H9 (cell line): ENCODE measurements at regions not wholly inside any gene's neighbourhood (a gene's known extent, or its start where the extent isn't known, plus 50 kb on each side); places are given as distances from the start of the nearest gene placed in this dataset.
"Not testable (repeated sequence)": the region's sequence is repeated elsewhere in the genome, so short reads cannot be mapped to it uniquely, and the experiment has no call there.

Experiments
- DNase-seq: peaks from one replicate; pipeline ENCODE4 v3.0.0-alpha.2; 2017
- H2AFZ ChIP-seq: one replicate; pipeline ENCODE4 v1.6.1; 2013; ENCODE audit warnings: mild to moderate bottlenecking, low read length, control low read depth, moderate library complexity
- H2AK5ac ChIP-seq: 2 replicates; pipeline ENCODE4 v1.6.1; 2013; ENCODE audit warnings: low read length, control low read depth, mixed read lengths; ENCODE audit not compliant: insufficient read length
- H2BK120ac ChIP-seq: one replicate; pipeline ENCODE4 v1.6.1; 2013; ENCODE audit warnings: low read depth, mild to moderate bottlenecking, low read length, control low read depth, inconsistent platforms; ENCODE audit not compliant: poor library complexity, severe bottlenecking
- H2BK12ac ChIP-seq: 2 replicates; pipeline ENCODE4 v1.6.1; 2013; ENCODE audit warnings: low read length, control low read depth, mixed read lengths, low read depth; ENCODE audit not compliant: insufficient read length
- H2BK15ac ChIP-seq: 2 replicates; pipeline ENCODE4 v1.6.1; 2013; ENCODE audit warnings: low read depth, low read length, control low read depth
- H2BK20ac ChIP-seq: one replicate; pipeline ENCODE4 v1.6.1; 2013; ENCODE audit warnings: low read depth, mild to moderate bottlenecking, low read length, control low read depth, inconsistent platforms; ENCODE audit not compliant: poor library complexity, severe bottlenecking
- H2BK5ac ChIP-seq: 2 replicates; pipeline ENCODE4 v1.6.1; 2013; ENCODE audit warnings: low read length, control low read depth, mixed read lengths; ENCODE audit not compliant: insufficient read length
- H3K14ac ChIP-seq: 2 replicates; pipeline ENCODE4 v1.6.1; 2013; ENCODE audit warnings: low read length, control low read depth; ENCODE audit not compliant: insufficient read depth
- H3K18ac ChIP-seq: 2 replicates; pipeline ENCODE4 v1.6.1; 2013; ENCODE audit warnings: low read depth, mild to moderate bottlenecking, mixed read lengths, low read length, control low read depth; ENCODE audit not compliant: insufficient read length
- H3K23ac ChIP-seq: 2 replicates; pipeline ENCODE4 v1.6.1; 2013; ENCODE audit warnings: low read length, control low read depth, mixed read lengths, low read depth; ENCODE audit not compliant: insufficient read length
- H3K23me2 ChIP-seq: 2 replicates; pipeline ENCODE4 v1.6.1; 2013; ENCODE audit warnings: low read depth, mild to moderate bottlenecking, mixed read lengths, low read length, control low read depth; ENCODE audit not compliant: insufficient read length, poor library complexity, severe bottlenecking
- H3K27ac ChIP-seq: 2 replicates; pipeline ENCODE4 v1.5.1; 2013; ENCODE audit warnings: low read length, control low read depth, mixed read lengths, low read depth; ENCODE audit not compliant: insufficient read length
- H3K27me3 ChIP-seq: 2 replicates; pipeline ENCODE4 v1.6.1; 2013; ENCODE audit warnings: low read length, control low read depth, inconsistent platforms; ENCODE audit not compliant: insufficient read depth
- H3K4ac ChIP-seq: 2 replicates; pipeline ENCODE4 v1.6.1; 2013; ENCODE audit warnings: low read depth, mild to moderate bottlenecking, control low read depth, inconsistent platforms, low read length, moderate library complexity
- H3K4me1 ChIP-seq: 2 replicates; pipeline ENCODE4 v1.6.1; 2013; ENCODE audit warnings: low read length, control low read depth, inconsistent platforms; ENCODE audit not compliant: insufficient read depth
- H3K4me2 ChIP-seq: 2 replicates; pipeline ENCODE4 v1.6.1; 2013; ENCODE audit warnings: low read length, control low read depth, mixed read lengths; ENCODE audit not compliant: insufficient read length, insufficient read depth
- H3K56ac ChIP-seq: 2 replicates; pipeline ENCODE4 v1.6.1; 2013; ENCODE audit warnings: low read depth, mild to moderate bottlenecking, mixed read lengths, low read length, control low read depth; ENCODE audit not compliant: insufficient read length
- H3K79me1 ChIP-seq: 2 replicates; pipeline ENCODE4 v1.6.1; 2013; ENCODE audit warnings: low read depth, mild to moderate bottlenecking, moderate library complexity, low read length, control low read depth, inconsistent platforms; ENCODE audit not compliant: insufficient read depth, poor library complexity, severe bottlenecking
- H3K79me2 ChIP-seq: 2 replicates; pipeline ENCODE4 v1.6.1; 2013; ENCODE audit warnings: low read length, control low read depth, inconsistent platforms; ENCODE audit not compliant: insufficient read depth
- H3K9ac ChIP-seq: 2 replicates; pipeline ENCODE4 v1.6.1; 2013; ENCODE audit warnings: low read length, control low read depth, mixed read lengths; ENCODE audit not compliant: insufficient read length; ENCODE audit errors: extremely low read depth
- H3K9me3 ChIP-seq: one replicate; pipeline ENCODE4 v1.6.1; 2013; ENCODE audit warnings: low read depth, low read length, inconsistent platforms; ENCODE audit not compliant: control insufficient read depth
- H3T11ph ChIP-seq: one replicate; pipeline ENCODE4 v1.6.1; 2013; ENCODE audit warnings: mild to moderate bottlenecking, low read length, control low read depth, inconsistent platforms
- H4K20me1 ChIP-seq: one replicate; pipeline ENCODE4 v1.6.1; 2013; ENCODE audit not compliant: control insufficient read depth, insufficient read length, insufficient read depth
- H4K5ac ChIP-seq: 2 replicates; pipeline ENCODE4 v1.6.1; 2013; ENCODE audit warnings: low read depth, mild to moderate bottlenecking, mixed read lengths, low read length, control low read depth; ENCODE audit not compliant: insufficient read length
- H4K8ac ChIP-seq: replicated peaks from 2 replicates; pipeline ENCODE4 v1.6.1; 2013; ENCODE audit warnings: low read length, control low read depth, mixed read lengths, low read depth; ENCODE audit not compliant: insufficient read length
- H4K91ac ChIP-seq: 2 replicates; pipeline ENCODE4 v1.6.1; 2013; ENCODE audit warnings: low read depth, mild to moderate bottlenecking, moderate library complexity, mixed read lengths, low read length, control low read depth; ENCODE audit not compliant: insufficient read length
- H3K27ac Mint-ChIP-seq, 3 experiments: 2 replicates in 2 of 3; 3 replicates in 1 of 3; pipeline ENCODE4 v1.8.0; 2020 to 2021; ENCODE audit warnings: mixed read lengths in 3 of 3, mild to moderate bottlenecking in 1 of 3, moderate library complexity in 1 of 3
- H3K27me3 Mint-ChIP-seq: 2 replicates; pipeline ENCODE4 v1.8.0; 2021; ENCODE audit warnings: low read depth, mild to moderate bottlenecking, moderate library complexity, mixed read lengths
- H3K36me3 Mint-ChIP-seq, 3 experiments: 2 replicates in 2 of 3; 3 replicates in 1 of 3; pipeline ENCODE4 v1.8.0; 2020 to 2021; ENCODE audit warnings: low read depth in 3 of 3, mixed read lengths in 3 of 3; ENCODE audit not compliant: insufficient read depth in 1 of 3
- H3K4me1 Mint-ChIP-seq, 2 experiments: 2 replicates each; pipeline ENCODE4 v1.8.0; 2020; ENCODE audit warnings: mixed read lengths in 2 of 2
- H3K4me3 Mint-ChIP-seq, 2 experiments: 2 replicates in 1 of 2; 3 replicates in 1 of 2; pipeline ENCODE4 v1.8.0; 2020 to 2021; ENCODE audit warnings: mild to moderate bottlenecking in 2 of 2, mixed read lengths in 2 of 2, moderate library complexity in 1 of 2
- H3K9me3 Mint-ChIP-seq, 2 experiments: 2 replicates in 1 of 2; 3 replicates in 1 of 2; pipeline ENCODE4 v1.8.0; 2020; ENCODE audit warnings: mild to moderate bottlenecking in 2 of 2, mixed read lengths in 2 of 2, moderate library complexity in 1 of 2
- WGBS: extraction: QIAGEN DNeasy Blood & Tissue Kit; methylation state at CpG from one replicate; pipeline ENCODE4 v1.1.7; 2013; ENCODE audit warnings: missing lambda C conversion rate, low lambda C conversion rate, mixed read lengths; ENCODE audit not compliant: insufficient read length; ENCODE audit errors: extremely low coverage; 5-methylcytosine and 5-hydroxymethylcytosine counted together
- TF ChIP-seq, protein P1 (sequence below): fragments of 200-600 bp; sonication (generic); conservative IDR thresholded peaks from 3 replicates; pipeline ENCODE4 v1.8.0; 2021; ENCODE audit warnings: antibody characterized with exemption, mild to moderate bottlenecking

GRCh38 chr16:6694636-6695035 is 638.0 kb upstream of the RBFOX1 start:
- Histone ChIP-seq H4K20me1 (no peaks in the 10 kb centered on the region), H3K27ac (no peak overlapping the region), H3K18ac (no peak overlapping the region), H3K4me2 (no peak overlapping the region), H2BK5ac (no peak overlapping the region), H3K4ac (no peak overlapping the region), H3K79me1 (no peaks in the 10 kb centered on the region), H3K4me1 (no peaks in the 10 kb centered on the region; the same call in 1 of the 2 replicates), H2BK12ac (no peak overlapping the region), H3K9me3 (no peaks in the 10 kb centered on the region), H3T11ph (no peak overlapping the region), H3K56ac (no peak overlapping the region), H3K23me2 (no peaks in the 10 kb centered on the region), H4K5ac (no peak overlapping the region), H2BK120ac (no peak overlapping the region), H2BK20ac (no peak overlapping the region), H3K23ac (no peak overlapping the region), H2AK5ac (no peak overlapping the region), H3K9ac (no peak overlapping the region), H4K8ac (no peak overlapping the region), H4K91ac (no peak overlapping the region), H3K79me2 (no peaks in the 10 kb centered on the region), H3K14ac (no peak overlapping the region), H3K27me3 (no peaks in the 10 kb centered on the region), H2BK15ac (no peak overlapping the region), H2AFZ (no peak overlapping the region)
- peaks cover 3 to 8% of the 10 kb centered on the region in 2 experiments; a peak in 2 of 4 replicates for H3K4me1 Mint-ChIP-seq
- TF ChIP-seq, protein P1, sequence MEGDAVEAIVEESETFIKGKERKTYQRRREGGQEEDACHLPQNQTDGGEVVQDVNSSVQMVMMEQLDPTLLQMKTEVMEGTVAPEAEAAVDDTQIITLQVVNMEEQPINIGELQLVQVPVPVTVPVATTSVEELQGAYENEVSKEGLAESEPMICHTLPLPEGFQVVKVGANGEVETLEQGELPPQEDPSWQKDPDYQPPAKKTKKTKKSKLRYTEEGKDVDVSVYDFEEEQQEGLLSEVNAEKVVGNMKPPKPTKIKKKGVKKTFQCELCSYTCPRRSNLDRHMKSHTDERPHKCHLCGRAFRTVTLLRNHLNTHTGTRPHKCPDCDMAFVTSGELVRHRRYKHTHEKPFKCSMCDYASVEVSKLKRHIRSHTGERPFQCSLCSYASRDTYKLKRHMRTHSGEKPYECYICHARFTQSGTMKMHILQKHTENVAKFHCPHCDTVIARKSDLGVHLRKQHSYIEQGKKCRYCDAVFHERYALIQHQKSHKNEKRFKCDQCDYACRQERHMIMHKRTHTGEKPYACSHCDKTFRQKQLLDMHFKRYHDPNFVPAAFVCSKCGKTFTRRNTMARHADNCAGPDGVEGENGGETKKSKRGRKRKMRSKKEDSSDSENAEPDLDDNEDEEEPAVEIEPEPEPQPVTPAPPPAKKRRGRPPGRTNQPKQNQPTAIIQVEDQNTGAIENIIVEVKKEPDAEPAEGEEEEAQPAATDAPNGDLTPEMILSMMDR = no peak
- DNase-seq = no peak
- H3K4me3 Mint-ChIP-seq = no peak overlapping the region
- no peaks in the 10 kb centered on the region for H3K36me3 Mint-ChIP-seq
- no peaks in the 10 kb centered on the region for H3K9me3 Mint-ChIP-seq
- no peak overlapping the region for H3K27ac Mint-ChIP-seq
- no CpG with 5 or more reads among the region's 6 CpGs for WGBS
- H3K27me3 Mint-ChIP-seq = peaks cover 8% of the 10 kb centered on the region

DNA sequence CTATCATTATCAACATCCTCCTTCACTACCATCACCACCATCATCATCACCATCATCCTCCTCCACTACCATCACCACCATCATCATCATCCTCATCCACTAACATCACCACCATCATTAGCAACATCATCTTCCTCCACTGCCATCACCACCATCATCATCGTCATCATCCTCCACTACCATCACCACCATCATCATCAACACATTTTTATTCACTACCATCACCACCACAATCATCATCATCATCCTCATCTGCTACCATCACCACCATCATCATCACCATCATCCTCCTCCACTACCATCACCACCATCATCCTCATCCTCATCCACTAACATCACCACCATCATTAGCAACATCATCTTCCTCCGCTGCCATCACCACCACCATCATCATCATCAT is 639.2 kb upstream of the RBFOX1 start:
- H2BK12ac ChIP-seq, H2BK20ac ChIP-seq, H3K4me2 ChIP-seq: not testable (repeated sequence)

More for the DNA sequence above, 639.2 kb upstream of the RBFOX1 start:
- not testable (repeated sequence) for H3K14ac ChIP-seq, H3K27me3 Mint-ChIP-seq, H2AFZ ChIP-seq, H3K4me3 Mint-ChIP-seq, H4K5ac ChIP-seq, H3K27ac Mint-ChIP-seq, H3K4me1 ChIP-seq, H2BK5ac ChIP-seq, H3K9me3 ChIP-seq, DNase-seq, H3K9me3 Mint-ChIP-seq, H4K91ac ChIP-seq, H3K23me2 ChIP-seq, H2AK5ac ChIP-seq, H3T11ph ChIP-seq, H3K79me2 ChIP-seq, H3K9ac ChIP-seq, H3K23ac ChIP-seq, H3K18ac ChIP-seq, H2BK120ac ChIP-seq, H3K36me3 Mint-ChIP-seq, H3K27me3 ChIP-seq, H3K4ac ChIP-seq, H3K27ac ChIP-seq, H3K56ac ChIP-seq, H4K20me1 ChIP-seq, H3K4me1 Mint-ChIP-seq, H4K8ac ChIP-seq, H3K79me1 ChIP-seq, H2BK15ac ChIP-seq
- WGBS = 100% methylated on average over 2 of the region's 2 CpGs
